SU-DHL-6 (cell line): ENCODE measurements at regions not wholly inside any gene's neighbourhood (a gene's known extent, or its start where the extent isn't known, plus 50 kb on each side); places are given as distances from the start of the nearest gene placed in this dataset.

Experiments
- H2AFZ ChIP-seq: fragments of 200-600 bp; sonication (generic); 2 replicates; pipeline ENCODE4 v1.6.1; 2014; ENCODE audit warnings: low read depth, mild to moderate bottlenecking, moderate library complexity, mixed read lengths, antibody characterized with exemption, low read length; ENCODE audit not compliant: severe bottlenecking
- H3F3A ChIP-seq: fragments of 200-600 bp; shearing (Covaris generic); 2 replicates; pipeline ENCODE4 v1.6.0; 2016; ENCODE audit warnings: antibody characterized with exemption, mild to moderate bottlenecking; ENCODE audit not compliant: insufficient read depth
- H3K27ac ChIP-seq: fragments of 200-600 bp; sonication (generic); 2 replicates; pipeline ENCODE4 v1.5.1; 2016; ENCODE audit warnings: low read depth, mild to moderate bottlenecking, low read length, moderate library complexity, mixed read lengths
- H3K27me3 ChIP-seq: fragments of 200-600 bp; sonication (generic), shearing (Covaris generic); 2 replicates; pipeline ENCODE4 v1.6.0; 2014; ENCODE audit warnings: mild to moderate bottlenecking, low read length
- H3K36me3 ChIP-seq: fragments of 200-600 bp; sonication (generic); 2 replicates; pipeline ENCODE4 v1.6.1; 2014; ENCODE audit warnings: mild to moderate bottlenecking, low read length, mixed read lengths
- H3K4me2 ChIP-seq: fragments of 300-600, 200-600 bp; shearing (Covaris generic), sonication (generic); 2 replicates; pipeline ENCODE4 v1.6.0; 2014; ENCODE audit warnings: low read length, low read depth, mild to moderate bottlenecking; ENCODE audit not compliant: poor library complexity, severe bottlenecking
- H3K4me3 ChIP-seq: fragments of 200-600 bp; sonication (generic); 2 replicates; pipeline ENCODE4 v1.5.1; 2014; ENCODE audit warnings: antibody characterized with exemption, low read length, mild to moderate bottlenecking, mixed read lengths; ENCODE audit not compliant: insufficient read depth, poor library complexity, severe bottlenecking
- H3K79me2 ChIP-seq: fragments of 200-600 bp; sonication (generic); 2 replicates; pipeline ENCODE4 v1.6.1; 2014; ENCODE audit warnings: mild to moderate bottlenecking, low read length, moderate library complexity; ENCODE audit not compliant: insufficient read depth
- H3K9ac ChIP-seq: fragments of 200-600 bp; sonication (generic); 2 replicates; pipeline ENCODE4 v1.7.0; 2014; ENCODE audit warnings: mild to moderate bottlenecking, low read length
- H3K9me2 ChIP-seq: fragments of 200-600 bp; sonication (generic); replicated peaks from 2 replicates; pipeline ENCODE4 v1.6.1; 2014; ENCODE audit warnings: low read length; ENCODE audit not compliant: insufficient read depth
- H3K9me3 ChIP-seq: fragments of 200-600 bp; sonication (generic); 2 replicates; pipeline ENCODE4 v1.6.1; 2014; ENCODE audit warnings: low read length, mixed read lengths; ENCODE audit not compliant: insufficient read depth
- H4K20me1 ChIP-seq: fragments of 200-600 bp; sonication (generic); 2 replicates; pipeline ENCODE4 v1.6.1; 2014; ENCODE audit warnings: low read depth, mild to moderate bottlenecking, antibody characterized with exemption, low read length, moderate library complexity, mixed read lengths
- CTCF ChIP-seq: fragments of 200-600 bp; sonication (generic); IDR thresholded peaks from one replicate; pipeline ENCODE4 v1.5.1; 2017; ENCODE audit warnings: antibody characterized with exemption, mild to moderate bottlenecking, low read length, moderate library complexity; ENCODE audit not compliant: insufficient read depth, poor library complexity, severe bottlenecking
- EZH2phosphoT487 ChIP-seq: fragments of 200-600 bp; sonication (generic), shearing (Covaris generic); conservative IDR thresholded peaks from 2 replicates; pipeline ENCODE4 v1.6.1; 2018; ENCODE audit warnings: mild to moderate bottlenecking, antibody characterized with exemption, low read length, moderate library complexity, mixed read lengths

DNA sequence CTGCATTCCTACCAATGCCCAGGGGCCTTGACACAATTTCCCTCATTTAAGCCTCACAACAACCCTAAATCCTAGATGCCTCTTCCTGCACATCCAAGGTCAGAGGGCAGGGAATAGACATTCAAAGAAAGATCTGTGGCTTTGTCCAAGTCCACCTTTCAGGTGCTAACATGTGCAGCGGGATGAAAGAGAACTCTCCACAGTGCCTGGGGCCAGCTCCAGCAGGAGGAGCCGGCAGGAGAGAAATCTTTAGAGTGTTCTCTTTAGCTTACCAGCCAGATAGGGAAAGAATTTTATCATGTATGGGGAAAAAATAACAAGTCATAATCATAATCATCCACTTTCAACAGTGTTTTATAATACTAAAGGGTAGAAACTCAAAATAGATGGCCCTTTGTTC is 319.7 kb downstream of the MATN1 start:
- Histone ChIP-seq H2AFZ (no peak overlapping the region), H3K27ac (no peak overlapping the region), H3K9me3 (no peaks in the 10 kb centered on the region), H3K9ac (no peak overlapping the region), H3K4me2 (no peak overlapping the region), H3K36me3 (no peaks in the 10 kb centered on the region), H3K27me3 (no peaks in the 10 kb centered on the region), H3K9me2 (no peaks in the 10 kb centered on the region), H3K79me2 (no peaks in the 10 kb centered on the region), H4K20me1 (no peaks in the 10 kb centered on the region), H3K4me3 (no peak overlapping the region), H3F3A (no peaks in the 10 kb centered on the region)
- TF ChIP-seq CTCF (no peak), EZH2phosphoT487 (no peak)

GRCh38 chr1:30403061-30403645 is 320.2 kb downstream of the MATN1 start:
- Histone ChIP-seq H3K4me3 (no peak overlapping the region), H2AFZ (no peak overlapping the region), H3K36me3 (no peaks in the 10 kb centered on the region), H3F3A (no peaks in the 10 kb centered on the region), H4K20me1 (no peaks in the 10 kb centered on the region), H3K79me2 (no peaks in the 10 kb centered on the region), H3K9me2 (no peaks in the 10 kb centered on the region), H3K9me3 (no peaks in the 10 kb centered on the region), H3K27me3 (no peaks in the 10 kb centered on the region), H3K27ac (no peak overlapping the region), H3K9ac (no peak overlapping the region), H3K4me2 (no peak overlapping the region)
- no peak for TF ChIP-seq EZH2phosphoT487
- TF ChIP-seq CTCF: no peak

- Histone ChIP-seq H3K27ac (no peak overlapping the region), H3F3A (no peaks in the 10 kb centered on the region), H3K9me3 (no peaks in the 10 kb centered on the region), H3K9ac (no peak overlapping the region), H3K79me2 (no peaks in the 10 kb centered on the region), H2AFZ (no peak overlapping the region), H3K36me3 (no peaks in the 10 kb centered on the region), H3K4me2 (no peak overlapping the region), H3K4me3 (no peak overlapping the region), H3K27me3 (no peaks in the 10 kb centered on the region), H4K20me1 (no peaks in the 10 kb centered on the region), H3K9me2 (no peaks in the 10 kb centered on the region)
- no peak for TF ChIP-seq EZH2phosphoT487
- TF ChIP-seq CTCF: no peak
Observed at GRCh38 chr1:30402031-30402430, 321.4 kb downstream of the MATN1 start.
